IPS DF 19.7 (cell line): ENCODE measurements at regions not wholly inside any gene's neighbourhood (a gene's known extent, or its start where the extent isn't known, plus 50 kb on each side); places are given as distances from the start of the nearest gene placed in this dataset.
"Not testable (repeated sequence)": the region's sequence is repeated elsewhere in the genome, so short reads cannot be mapped to it uniquely, and the experiment has no call there.

ENCODE experiments used
- DNase-seq: peaks from one replicate; pipeline ENCODE4 v3.0.0-alpha.2; 2013; ENCODE audit warnings: low read depth, low spot score

DNA sequence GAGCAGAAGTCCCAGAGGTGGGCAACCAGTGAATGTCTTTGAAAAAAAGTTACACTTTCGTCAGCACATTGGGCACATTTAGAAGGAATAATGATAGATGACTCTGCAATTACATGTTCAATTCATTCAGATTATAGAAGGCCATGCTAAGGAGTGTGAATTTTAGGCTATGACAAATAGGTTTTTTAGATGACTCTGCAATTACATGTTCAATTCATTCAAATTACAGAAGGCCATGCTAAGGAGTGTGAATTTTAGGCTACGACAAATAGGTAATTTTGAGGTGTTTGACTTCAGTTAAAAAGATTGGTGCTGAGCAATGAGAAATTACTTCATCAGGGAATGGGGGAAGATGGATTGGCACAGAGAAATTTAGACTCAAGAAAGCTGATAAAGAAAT lies 744.9 kb upstream of the MMS22L start:
- no peak for DNase-seq

DNA sequence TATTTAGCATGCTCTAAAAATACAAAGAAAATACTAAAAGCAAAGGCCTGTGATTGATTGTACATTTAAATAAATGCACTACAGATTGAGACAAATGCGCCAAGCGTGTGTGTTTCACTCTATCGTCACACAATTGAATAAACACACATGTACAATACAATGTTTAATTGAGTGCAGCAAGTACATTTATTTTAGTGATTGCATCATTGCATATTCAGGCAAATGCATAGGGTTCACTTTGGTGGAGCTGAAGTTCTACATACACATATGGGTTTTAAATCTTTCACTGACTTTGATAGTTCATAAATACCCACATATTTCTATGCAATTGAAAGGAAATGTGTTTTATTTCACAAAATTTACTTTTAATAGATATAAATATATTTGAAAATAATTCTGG lies 750.6 kb upstream of the MMS22L start:
- DNase-seq, result no peak

DNA sequence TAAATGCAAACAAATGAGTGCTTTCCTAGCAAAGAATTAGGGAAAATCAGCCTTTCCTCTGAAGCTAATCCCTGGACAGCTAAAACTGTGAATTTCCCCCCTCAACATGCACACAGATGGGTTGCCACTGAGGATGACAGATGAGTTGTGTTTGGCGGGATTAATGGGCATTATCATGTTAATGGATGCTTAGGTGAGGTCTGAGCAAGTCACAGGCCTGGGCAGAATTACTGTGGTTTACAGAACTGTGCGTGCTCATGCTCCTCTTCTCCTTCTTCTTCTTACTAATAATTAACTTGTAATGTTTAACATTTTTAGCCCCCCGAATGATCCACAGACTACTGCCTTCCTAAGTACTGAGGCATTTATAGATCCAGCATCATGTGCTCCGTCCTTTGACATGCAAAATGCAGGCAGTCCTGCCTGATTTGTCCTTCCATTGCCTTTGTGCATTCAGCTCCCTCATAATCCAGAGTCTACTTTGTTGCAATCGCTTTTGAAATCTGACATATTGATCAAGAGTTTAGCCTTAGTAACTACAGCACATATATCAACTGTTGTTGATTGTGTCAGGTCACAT lies 753.4 kb upstream of the MMS22L start:
- DNase-seq, result peak; percentile 64

DNA sequence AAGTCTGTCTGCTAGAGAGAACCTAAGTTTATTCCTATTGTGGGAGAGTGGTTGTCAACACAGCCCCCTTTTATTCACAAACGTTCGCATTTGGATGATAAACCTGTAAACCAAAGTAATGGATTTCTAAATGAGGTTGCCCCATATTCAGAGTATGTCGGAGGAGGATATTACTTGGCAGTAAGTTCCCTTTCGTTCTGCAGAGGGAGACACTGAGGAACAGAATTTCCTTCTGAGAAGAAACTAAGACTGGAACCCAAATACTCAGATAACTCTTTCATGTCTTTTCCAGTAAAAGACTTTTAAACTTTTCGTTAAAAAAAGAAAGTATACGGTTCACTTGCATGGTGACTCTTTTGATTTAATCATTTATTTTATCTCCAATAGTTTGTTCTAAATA lies 754.6 kb upstream of the MMS22L start:
- DNase-seq, result no peak

DNA sequence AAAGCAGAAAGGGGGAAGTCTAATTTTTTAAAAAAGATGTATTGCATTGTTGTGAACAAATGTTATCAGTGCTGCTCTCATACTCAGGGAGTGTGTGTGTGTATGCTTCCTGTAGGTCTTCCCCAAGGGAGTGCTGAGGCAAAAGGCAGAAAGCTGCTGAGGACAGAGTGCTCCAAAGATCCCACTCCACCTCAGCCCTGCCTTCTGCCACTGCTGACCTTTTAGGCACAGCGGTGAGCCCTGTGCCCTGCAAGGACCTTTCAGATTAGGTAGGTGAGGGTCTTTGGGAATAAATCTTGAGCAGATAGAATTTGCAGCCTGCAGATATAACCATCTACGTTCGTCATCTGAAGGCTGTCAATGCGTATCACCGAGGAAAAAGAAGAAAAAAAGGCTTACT lies 756.4 kb upstream of the MMS22L start:
- peak; percentile 47 for DNase-seq

DNA sequence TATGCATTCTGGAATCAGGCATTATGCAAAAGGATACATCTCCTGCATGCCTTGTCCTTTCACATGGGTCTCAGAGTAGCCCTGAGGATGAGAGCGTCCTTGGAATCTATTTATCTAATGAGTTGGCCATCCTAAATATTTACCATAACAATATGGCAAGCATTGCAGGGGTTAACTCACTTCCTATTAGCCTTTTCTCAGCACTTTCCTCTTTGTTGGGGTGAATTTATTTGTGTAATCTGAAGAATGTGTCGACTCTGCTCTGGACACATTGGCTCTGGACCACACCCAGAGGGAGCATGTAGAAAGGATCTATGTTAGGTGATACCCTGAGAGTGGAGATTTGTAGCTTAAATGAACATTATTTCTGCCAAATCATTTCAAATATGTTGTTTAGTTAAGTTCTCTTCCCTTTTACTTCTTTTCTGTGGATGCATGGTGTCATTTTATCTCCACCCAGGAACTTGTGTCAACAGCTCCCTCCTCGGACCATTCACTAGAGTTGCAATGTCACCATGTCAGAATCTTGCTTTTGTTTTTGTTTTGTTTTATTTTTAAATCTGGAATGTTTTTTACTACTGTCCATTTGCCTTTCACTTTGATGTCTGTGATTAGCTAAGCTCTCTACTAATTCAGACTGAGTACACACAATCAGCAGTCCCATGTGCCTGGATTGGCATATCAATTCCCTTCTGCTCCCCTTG lies 757.0 kb upstream of the MMS22L start:
- peak; percentile 92 for DNase-seq

DNA sequence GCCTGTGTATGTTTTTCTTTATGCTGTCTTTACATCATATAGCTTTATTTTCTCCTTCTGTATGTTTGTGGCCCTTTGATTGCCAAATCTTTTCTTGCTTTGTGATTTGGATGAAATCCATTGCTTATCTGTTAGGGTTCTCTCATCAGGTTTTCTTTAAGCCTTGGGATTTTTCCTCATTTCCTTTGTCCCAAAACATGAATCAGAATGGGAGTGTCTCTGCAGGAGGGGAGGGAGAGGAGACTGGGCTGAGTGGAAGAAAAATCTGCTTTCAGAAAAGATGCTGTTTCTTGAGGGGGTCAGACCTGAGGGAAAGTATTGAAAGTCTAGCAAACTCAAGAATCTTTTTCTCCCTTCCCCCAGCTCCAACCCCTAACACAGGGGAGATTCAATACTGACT lies 758.0 kb upstream of the MMS22L start:
- DNase-seq, result peak; percentile 76

DNA sequence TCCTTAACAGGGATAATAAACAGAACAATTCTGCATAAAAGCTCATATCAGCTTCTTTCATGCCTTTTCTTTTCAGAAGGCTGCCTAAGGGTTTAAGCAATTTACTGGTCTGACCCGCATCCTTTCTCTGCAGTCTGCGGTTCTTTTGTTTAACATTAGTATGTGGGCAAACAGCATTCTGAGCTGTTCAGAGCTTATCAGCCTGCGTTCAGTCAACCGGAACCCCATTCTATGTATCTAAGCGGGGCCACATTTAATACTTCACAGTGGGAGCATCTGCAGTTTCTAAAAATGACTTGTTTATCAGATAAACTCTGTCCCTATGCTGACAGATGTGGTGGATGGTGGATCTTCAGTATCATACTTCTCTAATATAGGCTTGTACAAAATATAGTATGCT lies 758.9 kb upstream of the MMS22L start:
- DNase-seq, result no peak

DNA sequence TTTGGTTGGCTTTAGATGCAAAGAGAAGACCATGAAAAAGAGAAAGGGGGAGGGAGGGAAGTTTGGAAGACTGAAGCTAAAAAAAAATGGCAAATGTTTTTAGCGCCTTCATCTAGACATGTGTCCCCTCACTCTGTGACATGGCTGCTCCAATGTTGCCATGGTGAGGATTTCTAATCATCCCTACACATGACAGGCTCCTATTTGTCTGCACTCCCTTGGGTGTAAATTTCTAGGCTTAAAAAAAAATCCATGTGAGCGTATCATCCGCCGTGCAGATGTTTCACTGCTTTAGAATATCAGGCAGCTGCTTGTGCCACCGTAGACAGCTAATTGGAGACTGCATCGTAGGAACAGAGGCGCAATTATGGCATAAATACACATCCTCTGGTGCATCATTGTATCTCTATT lies 761.1 kb upstream of the MMS22L start:
- DNase-seq, result no peak

DNA sequence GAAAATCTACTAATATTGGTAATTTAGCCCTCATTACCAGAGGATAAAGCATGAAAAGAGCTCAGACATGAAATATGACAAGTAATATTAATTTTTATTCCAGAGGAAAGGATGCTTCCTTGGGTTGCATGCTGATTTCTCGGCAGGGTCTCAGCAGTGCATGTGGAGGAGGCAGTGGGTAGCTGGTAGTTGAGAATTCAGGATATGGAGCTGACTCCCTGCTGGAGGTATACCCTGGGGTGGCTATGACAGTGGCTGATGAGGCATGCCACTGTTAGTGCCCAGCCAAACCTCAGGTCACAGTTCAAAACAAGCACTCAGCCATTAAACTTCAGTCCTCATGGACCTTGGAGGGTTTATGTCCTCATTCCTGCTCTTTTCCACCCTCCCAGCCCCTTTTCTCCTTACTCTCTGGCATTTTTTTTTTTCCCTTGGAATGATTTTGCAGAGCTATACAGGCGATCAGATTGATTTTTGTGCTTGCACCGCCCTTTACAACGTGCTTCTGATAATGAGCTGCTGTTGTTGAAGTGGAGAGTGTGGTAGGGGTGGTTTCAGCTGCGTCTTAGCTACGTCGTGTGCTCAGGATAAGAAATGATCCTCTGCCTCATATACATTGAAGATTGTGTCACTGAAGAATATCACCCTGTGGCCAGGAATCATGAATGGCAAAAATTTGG lies 761.9 kb upstream of the MMS22L start:
- DNase-seq, result no peak

DNA sequence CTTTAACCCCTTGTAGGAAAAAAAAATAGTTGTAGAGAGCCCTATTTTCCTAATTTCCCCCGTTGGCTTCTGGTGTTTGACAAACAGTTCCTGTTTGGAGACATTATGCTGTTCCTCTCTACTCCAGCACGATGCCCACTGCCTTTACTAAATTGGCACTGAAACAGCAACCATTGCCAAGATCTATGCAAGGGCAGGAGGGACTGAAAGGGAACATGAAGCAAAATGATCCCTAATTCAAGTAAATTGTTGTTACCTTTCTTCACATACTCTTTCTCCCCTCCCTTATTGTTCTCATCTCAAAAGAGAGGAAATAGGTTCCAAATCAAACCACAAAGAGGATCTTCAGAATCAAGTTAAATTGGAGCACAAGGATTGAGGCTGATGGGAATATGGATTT lies 764.1 kb upstream of the MMS22L start:
- DNase-seq, result no peak

DNA sequence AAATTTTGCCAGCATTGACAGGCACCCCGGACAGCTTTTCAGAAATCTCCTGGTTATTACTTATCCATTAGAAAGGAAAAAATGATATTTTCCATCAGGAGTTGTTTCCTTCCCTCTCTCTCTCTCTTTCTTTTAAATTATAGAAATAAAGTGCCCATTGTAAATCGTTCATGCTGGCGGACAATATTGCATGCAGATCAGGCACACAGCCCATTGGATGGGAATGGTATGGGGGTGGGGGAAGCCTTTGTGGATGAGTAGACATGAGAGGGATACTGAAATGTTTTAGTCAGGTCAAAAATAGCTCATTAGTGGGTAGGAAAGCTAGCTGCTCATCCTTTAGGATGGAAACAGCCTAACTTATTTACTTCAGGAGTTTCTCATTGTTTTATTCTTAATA lies 764.9 kb upstream of the MMS22L start:
- DNase-seq, result no peak

DNA sequence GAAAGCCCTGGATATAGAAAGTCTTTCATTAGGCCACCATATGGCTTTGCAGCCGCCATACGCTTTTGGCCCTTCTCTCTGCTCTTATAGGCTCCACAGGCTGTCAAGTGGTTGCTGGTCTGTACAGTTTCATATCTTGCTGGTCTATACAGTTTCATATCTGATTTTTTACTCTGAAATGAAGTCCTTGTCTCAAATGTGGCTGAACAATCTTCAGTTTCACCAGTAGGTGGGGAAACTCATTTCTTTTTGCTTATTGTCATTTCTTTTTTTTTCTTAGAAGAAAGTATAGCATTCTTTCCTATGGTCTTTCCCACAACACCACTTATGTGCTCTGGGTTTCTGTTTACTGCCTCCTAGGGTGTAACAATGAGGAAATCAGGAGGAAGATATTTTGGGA lies 771.4 kb upstream of the MMS22L start:
- DNase-seq, result no peak

DNA sequence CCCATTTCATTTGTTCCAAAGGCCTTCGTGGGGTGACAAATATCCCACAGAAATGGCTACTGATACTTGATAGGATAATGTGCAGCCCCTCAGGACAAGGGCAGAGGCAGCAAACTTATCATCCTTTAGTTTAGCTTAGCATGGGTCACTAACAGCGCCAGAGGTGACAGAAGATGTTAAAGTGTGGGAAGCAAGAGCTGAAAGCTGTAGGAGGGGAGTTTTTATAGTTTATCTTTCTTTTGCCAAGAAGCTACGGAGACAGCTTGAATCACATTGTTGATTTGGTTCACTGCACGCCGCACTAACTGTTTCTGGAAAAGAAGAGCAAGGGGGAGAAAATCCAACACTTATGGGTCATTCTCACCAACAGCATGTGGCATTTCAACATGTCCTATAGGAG lies 773.9 kb upstream of the MMS22L start:
- no peak for DNase-seq

DNA sequence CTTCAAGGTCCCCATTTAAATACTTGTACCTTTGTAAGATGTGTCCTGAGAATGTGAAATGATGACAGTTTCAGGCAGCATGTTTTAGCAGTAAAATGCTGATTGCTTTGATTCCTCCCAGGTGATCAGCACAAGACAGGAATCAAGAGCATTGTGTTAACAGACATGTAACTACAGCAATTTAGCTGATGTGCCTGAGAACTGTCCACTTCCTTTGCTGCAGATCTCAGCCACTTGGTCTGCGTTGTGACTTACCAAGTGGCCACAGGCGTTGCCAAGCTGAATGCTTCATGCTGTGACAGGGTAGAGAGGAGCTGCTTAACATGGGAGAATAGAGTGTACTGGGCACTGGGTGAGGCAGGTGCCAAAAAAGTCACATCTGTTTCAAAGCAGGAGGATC lies 767.0 kb upstream of the POU3F2 start:
- no peak for DNase-seq

DNA sequence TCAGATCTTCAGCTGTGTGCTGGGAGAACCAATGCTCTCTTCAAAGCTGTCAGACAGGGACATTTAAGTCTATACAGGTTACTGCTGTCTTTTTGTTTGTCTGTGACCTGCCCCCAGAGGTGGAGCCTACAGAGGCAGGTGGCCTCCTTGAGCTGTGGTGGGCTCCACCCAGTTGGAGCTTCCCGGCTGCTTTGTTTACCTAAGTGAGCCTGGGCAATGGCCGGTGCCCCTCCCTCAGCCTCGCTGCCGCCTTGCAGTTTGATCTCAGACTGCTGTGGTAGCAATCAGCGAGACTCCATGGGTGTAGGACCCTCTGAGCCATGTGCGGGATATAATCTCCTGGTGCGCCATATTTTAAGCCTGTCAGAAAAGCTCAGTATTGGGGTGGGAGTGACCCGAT lies 745.8 kb upstream of the POU3F2 start:
- not testable (repeated sequence) for DNase-seq

DNA sequence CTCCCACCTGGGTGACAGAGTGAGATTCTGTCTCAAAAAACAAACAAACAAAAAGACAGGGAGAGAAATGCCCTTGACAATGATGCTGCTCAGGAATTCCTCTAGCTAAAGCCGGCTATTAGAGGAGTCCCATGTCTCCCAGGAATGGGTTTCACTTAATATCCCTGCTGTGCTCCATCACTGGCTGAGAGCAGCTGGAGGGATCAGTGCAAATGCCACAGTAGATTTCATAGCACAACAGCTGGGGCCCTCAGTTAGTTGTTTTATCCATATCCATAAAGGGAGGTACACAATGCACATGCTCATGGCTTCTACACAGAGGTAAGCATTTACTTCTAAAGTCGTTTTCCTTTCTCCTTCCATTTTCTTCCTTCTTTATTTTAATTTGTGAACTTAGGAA lies 742.0 kb upstream of the POU3F2 start:
- DNase-seq, result no peak

DNA sequence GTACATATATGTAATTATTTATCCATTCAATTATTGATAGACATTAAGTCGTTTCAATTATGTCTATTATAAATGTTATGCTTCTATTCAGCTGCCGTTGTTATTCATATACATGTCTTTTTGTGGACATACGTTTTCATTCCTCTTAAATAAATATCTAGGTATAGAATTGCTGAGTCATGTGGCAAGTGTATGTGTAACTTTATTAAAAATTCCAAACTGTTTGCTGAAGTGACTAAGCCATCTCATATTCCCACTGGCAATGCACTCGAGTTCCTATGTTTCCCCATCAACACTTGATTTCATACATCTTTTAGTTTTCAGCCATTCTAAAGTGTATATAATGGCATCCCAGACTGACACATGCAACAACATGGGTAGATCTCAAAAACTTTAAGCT lies 739.7 kb upstream of the POU3F2 start:
- no peak for DNase-seq

DNA sequence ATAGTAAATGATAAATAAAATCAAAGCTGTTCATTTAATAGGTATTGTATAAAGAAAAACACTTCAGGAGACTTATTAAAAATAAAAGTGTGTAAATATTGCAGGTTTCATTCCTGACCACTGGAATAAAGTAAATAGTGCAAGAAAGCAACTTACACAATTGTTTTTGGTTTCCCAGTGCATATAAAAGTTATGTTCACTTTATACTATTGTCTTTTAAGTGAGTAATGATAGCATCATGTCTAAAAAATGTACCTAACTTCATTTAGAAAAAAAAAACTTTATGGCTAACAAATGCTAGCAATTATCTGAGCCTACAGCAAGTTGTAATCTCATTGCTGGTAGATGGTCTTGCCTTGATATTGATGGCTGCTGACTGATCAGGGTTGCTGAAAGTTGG lies 726.6 kb upstream of the POU3F2 start:
- DNase-seq, result no peak

DNA sequence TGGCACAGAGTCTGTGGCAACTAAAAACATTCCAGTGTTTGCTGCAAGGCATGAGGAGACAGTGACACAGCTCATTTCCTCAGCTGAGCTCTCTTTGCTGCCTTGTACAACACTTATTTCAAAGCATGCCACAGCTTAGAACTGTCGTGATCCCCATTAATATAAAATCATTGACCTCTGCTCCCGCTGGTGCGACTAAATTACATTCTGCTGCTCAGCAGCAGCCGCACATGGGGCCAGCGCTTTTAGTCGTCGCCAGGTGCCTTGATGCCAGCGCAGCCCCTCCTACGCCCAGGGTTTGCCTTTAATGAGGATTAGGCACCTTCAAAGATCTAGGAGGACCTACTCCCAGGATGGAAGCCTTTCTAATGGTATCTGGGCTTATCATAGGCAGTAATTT lies 717.9 kb upstream of the POU3F2 start:
- no peak for DNase-seq

DNA sequence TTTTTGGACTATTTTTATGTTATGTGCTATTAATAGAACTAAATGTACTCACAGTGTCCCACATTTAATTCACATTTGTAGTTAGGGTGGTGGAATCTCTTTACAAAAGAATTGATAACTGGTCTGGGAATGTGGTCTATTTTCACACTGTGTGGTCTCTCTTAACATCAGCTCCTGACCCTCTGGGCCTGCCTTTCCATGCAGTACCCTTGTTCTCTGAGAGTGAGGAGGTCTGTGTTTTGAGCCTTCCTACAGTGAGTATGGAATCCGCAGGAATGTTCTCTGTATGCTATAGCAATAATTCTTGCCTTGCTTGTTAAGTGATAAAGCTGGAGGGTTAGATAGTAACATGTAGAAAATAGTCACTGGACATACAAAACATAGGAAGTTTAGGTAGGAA lies 717.3 kb upstream of the POU3F2 start:
- no peak for DNase-seq

DNA sequence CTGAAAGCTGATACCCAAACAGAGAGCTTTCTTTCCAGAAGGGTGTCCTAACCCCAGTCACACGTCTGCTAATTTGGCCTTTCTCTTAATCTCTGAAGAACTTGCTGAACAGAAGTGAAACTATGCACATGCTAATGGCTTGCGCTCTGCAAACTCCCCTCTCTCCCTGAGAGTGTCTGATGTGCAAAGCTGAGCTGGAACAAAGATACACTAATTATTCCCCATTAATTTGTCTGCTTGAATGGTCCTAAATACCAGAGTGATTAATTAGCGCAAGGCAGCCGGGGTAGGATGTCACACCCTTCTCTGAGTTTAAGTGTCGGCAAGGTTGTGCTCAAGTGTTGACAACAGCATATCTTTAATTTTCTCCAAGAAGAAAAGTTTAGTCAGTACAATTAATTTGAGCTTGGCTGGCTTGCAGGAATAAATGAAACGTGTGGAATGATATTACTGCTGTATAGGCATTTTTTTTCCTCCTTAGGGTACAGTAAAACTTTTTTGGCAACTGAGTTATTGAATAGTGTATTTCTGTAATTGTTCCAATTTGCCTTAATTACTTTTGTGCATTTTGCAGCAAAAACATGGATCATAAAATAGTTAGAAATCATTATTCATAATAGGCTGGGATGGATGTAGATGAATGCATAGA lies 715.9 kb upstream of the POU3F2 start:
- DNase-seq, result no peak

DNA sequence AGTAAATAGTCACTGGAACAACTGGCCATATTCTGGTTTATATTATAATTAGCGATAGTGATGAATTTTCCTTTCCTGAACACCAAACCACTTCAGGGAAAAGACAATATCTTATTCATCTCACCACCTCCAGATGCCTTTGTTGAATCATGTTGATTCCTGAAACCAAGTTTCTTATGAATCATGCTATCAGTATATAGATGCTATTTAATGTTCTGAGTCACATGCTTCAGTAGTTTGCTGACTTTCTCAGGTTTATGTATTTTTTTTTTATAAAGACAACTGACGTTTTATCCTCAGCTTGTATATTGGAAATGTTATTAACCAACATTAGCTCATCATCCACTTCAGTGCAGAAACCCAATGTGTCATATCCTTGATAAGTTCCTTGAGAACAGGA lies 710.2 kb upstream of the POU3F2 start:
- DNase-seq, result no peak
